HepG2 (cell line): ENCODE measurements at regions not wholly inside any gene's neighbourhood (a gene's known extent, or its start where the extent isn't known, plus 50 kb on each side); places are given as distances from the start of the nearest gene placed in this dataset.

Experiments used
- EZH2 ChIP-seq: conservative IDR thresholded peaks from 2 replicates; pipeline ENCODE4 v1.6.1; 2012; ENCODE audit warnings: mild to moderate bottlenecking, low read depth, low read length, moderate library complexity
- KLF13 ChIP-seq: sonication (generic); formaldehyde crosslinking; IDR thresholded peaks from 2 replicates; pipeline ENCODE4 v1.4.0; 2020; ENCODE audit warnings: mild to moderate bottlenecking, missing genetic modification reagents
- PITX1 ChIP-seq: sonication (generic); formaldehyde crosslinking; IDR thresholded peaks from 2 replicates; pipeline ENCODE4 v1.5.1; 2020; ENCODE audit warnings: mild to moderate bottlenecking, missing genetic modification reagents
- POLR2A ChIP-seq, 2 experiments: IDR thresholded peaks; 2 replicates each; pipeline ENCODE4 v1.6.1; 2011; ENCODE audit warnings: low read depth in 2 of 2, low read length in 2 of 2, mild to moderate bottlenecking in 1 of 2, moderate library complexity in 1 of 2; ENCODE audit not compliant: insufficient read depth in 1 of 2
- POLR2AphosphoS2 ChIP-seq: IDR thresholded peaks from 2 replicates; pipeline ENCODE4 v1.6.1; 2011; ENCODE audit warnings: low read depth, low read length, improper control_type of control experiment
- POLR2AphosphoS5 ChIP-seq: IDR thresholded peaks from 2 replicates; pipeline ENCODE4 v1.6.1; 2012; ENCODE audit warnings: low read depth, low read length
- RELA ChIP-seq: sonication (generic); formaldehyde crosslinking; IDR thresholded peaks from 2 replicates; pipeline ENCODE4 v1.4.0; 2020; ENCODE audit warnings: missing genetic modification reagents
- SMC3 ChIP-seq: IDR thresholded peaks from 2 replicates; pipeline ENCODE4 v1.6.1; 2011; ENCODE audit warnings: low read length, improper control_type of control experiment
- SP140L ChIP-seq: sonication (generic); formaldehyde crosslinking; IDR thresholded peaks from 2 replicates; pipeline ENCODE4 v1.4.0; 2020; ENCODE audit warnings: missing genetic modification reagents, borderline replicate concordance
- ZFP90 ChIP-seq: sonication (generic); formaldehyde crosslinking; IDR thresholded peaks from 2 replicates; pipeline ENCODE4 v1.8.0; 2022; ENCODE audit warnings: missing genetic modification reagents, mild to moderate bottlenecking, inconsistent platforms, borderline replicate concordance
- TF ChIP-seq, protein P1 (sequence below): sonication (generic); formaldehyde crosslinking; IDR thresholded peaks from 2 replicates; pipeline ENCODE4 v1.4.0; 2020; ENCODE audit warnings: missing genetic modification reagents
- TF ChIP-seq, protein P2 (sequence below): sonication (generic); formaldehyde crosslinking; IDR thresholded peaks from 2 replicates; pipeline ENCODE4 v1.5.0; 2020; ENCODE audit warnings: mild to moderate bottlenecking, missing genetic modification reagents, moderate library complexity

DNA sequence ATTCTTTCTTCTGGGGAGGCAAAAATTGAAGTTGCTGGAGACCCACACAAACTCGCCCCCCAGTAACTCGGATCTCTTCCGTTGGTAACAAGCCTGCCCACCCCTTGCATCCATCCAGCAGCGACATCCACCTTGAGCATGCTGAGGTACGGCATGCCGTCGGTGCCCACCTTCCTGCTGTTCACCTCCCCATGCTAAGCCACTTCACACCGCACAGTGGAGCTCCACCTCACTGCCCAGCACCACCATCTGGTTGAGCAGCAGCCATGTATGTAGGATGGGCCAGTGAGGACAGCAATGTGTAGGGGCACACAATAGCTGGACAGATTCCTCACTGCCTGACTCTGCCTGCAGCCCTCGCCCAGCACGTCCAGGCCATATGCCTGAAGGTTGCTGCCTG, 138.1 kb upstream of the ZNF92 start:
- TF ChIP-seq SMC3 (peak; percentile 43), KLF13 (no peak), POLR2A (IDR thresholded peaks at IDR 0.05; ENCODE audit: insufficient read depth in 1 of 2, low read depth in 2 of 2, low read length in 2 of 2) (no peak), PITX1 (CRISPR knock-in tag) (no peak), POLR2AphosphoS2 (no peak), SP140L (no peak), EZH2 (no peak), POLR2AphosphoS5 (no peak), ZFP90 (CRISPR knock-in tag) (no peak), RELA (CRISPR knock-in tag) (no peak)
- TF ChIP-seq, protein P1, sequence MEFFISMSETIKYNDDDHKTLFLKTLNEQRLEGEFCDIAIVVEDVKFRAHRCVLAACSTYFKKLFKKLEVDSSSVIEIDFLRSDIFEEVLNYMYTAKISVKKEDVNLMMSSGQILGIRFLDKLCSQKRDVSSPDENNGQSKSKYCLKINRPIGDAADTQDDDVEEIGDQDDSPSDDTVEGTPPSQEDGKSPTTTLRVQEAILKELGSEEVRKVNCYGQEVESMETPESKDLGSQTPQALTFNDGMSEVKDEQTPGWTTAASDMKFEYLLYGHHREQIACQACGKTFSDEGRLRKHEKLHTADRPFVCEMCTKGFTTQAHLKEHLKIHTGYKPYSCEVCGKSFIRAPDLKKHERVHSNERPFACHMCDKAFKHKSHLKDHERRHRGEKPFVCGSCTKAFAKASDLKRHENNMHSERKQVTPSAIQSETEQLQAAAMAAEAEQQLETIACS: no peak
- TF ChIP-seq, protein P2, sequence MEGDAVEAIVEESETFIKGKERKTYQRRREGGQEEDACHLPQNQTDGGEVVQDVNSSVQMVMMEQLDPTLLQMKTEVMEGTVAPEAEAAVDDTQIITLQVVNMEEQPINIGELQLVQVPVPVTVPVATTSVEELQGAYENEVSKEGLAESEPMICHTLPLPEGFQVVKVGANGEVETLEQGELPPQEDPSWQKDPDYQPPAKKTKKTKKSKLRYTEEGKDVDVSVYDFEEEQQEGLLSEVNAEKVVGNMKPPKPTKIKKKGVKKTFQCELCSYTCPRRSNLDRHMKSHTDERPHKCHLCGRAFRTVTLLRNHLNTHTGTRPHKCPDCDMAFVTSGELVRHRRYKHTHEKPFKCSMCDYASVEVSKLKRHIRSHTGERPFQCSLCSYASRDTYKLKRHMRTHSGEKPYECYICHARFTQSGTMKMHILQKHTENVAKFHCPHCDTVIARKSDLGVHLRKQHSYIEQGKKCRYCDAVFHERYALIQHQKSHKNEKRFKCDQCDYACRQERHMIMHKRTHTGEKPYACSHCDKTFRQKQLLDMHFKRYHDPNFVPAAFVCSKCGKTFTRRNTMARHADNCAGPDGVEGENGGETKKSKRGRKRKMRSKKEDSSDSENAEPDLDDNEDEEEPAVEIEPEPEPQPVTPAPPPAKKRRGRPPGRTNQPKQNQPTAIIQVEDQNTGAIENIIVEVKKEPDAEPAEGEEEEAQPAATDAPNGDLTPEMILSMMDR (CRISPR knock-in tag): peak; percentile 77
